IPS-18a (cell line): ENCODE measurements at regions not wholly inside any gene's neighbourhood (a gene's known extent, or its start where the extent isn't known, plus 50 kb on each side); places are given as distances from the start of the nearest gene placed in this dataset.
"Not testable (repeated sequence)": the region's sequence is repeated elsewhere in the genome, so short reads cannot be mapped to it uniquely, and the experiment has no call there.

Experiments
- H3K27ac ChIP-seq: one replicate; pipeline ENCODE4 v1.5.1; 2013; ENCODE audit warnings: low read length
- H3K27me3 ChIP-seq: one replicate; pipeline ENCODE4 v1.6.1; 2013; ENCODE audit warnings: mild to moderate bottlenecking, low read length; ENCODE audit not compliant: control insufficient read depth, insufficient read depth
- H3K36me3 ChIP-seq: one replicate; pipeline ENCODE4 v1.6.1; 2013; ENCODE audit warnings: low read depth, low read length; ENCODE audit not compliant: control insufficient read depth
- H3K4me1 ChIP-seq: one replicate; pipeline ENCODE4 v1.6.1; 2013; ENCODE audit warnings: low read depth, low read length; ENCODE audit not compliant: control insufficient read depth
- H3K4me3 ChIP-seq: one replicate; pipeline ENCODE4 v1.5.1; 2013; ENCODE audit warnings: low read length
- H3K9ac ChIP-seq: one replicate; pipeline ENCODE4 v1.6.1; 2013; ENCODE audit warnings: mild to moderate bottlenecking, low read length, moderate library complexity
- H3K9me3 ChIP-seq: one replicate; pipeline ENCODE4 v1.6.1; 2013; ENCODE audit warnings: low read depth, low read length; ENCODE audit not compliant: control insufficient read depth

DNA sequence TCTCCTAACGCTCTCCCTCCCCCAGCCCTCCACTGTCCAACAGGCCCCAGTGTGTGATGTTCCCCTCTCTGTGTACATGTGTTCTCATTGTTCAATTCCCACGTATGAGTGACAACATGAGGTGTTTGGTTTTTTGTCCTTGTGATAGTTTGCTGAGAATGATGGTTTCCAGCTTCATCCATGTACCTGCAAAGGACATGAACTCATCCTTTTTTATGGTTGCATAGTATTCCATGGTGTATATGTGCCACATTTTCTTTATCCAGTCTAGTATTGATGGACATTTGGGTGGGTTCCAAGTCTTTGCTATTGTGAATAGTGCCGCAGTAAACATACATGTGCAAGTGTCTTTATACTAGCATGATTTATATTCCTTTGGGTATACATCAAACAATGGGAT, 347.4 kb downstream of the MAGEE1 start:
- not testable (repeated sequence) for H3K36me3 ChIP-seq, H3K27me3 ChIP-seq, H3K27ac ChIP-seq, H3K4me1 ChIP-seq, H3K9ac ChIP-seq, H3K4me3 ChIP-seq
- H3K9me3 ChIP-seq, result peaks cover 11% of the 10 kb centered on the region

DNA sequence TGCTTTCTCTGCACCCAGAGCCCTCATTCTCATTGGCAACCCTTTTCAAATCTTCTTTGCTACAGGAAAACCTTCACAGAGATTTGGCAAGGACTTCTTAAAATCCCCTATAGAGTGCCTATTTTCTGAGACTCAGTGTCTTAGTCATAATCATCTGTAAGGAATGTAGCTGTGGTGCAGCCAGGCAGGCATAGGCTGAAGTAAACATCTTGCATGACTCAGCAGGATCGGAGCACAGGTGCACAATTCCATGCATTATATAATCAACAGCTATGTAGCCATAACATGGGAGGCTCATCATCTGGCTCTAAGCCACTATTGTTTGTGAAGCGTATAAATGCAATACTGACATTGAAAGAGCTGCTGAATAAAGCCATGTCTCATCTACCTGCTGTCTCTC, 368.8 kb downstream of the MAGEE1 start:
- Histone ChIP-seq H3K9me3 (peaks cover 26% of the 10 kb centered on the region), H3K4me1 (no peaks in the 10 kb centered on the region), H3K27me3 (no peaks in the 10 kb centered on the region), H3K4me3 (no peak overlapping the region), H3K9ac (no peak overlapping the region), H3K36me3 (no peaks in the 10 kb centered on the region), H3K27ac (no peak overlapping the region)

DNA sequence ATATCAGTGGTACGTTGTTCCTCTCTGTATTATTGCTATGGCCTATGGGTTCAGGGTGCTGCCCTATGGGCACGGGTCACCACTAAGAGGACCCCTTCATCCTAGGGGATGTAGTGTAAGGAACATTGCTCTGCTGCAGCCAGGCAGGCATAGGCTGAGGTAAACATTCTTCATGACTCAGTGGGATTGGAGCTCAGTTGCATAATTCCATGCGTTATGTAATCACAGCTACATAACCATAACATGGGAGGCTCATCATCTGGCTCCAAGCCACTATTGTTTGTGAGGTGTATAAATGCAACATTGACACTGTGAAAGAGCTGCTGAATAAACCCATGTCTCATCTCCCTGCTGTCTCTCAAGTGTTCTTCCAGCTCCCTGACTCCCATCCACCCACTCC, 375.2 kb downstream of the MAGEE1 start:
- H3K27me3 ChIP-seq, result no peaks in the 10 kb centered on the region
- H3K9me3 ChIP-seq, result peaks cover 44% of the 10 kb centered on the region
- no peak overlapping the region for H3K9ac ChIP-seq
- H3K27ac ChIP-seq, result no peak overlapping the region
- H3K4me1 ChIP-seq, result no peaks in the 10 kb centered on the region
- H3K4me3 ChIP-seq, result no peak overlapping the region
- H3K36me3 ChIP-seq, result no peaks in the 10 kb centered on the region

GRCh38 chrX:76815754-76816153, 388.2 kb downstream of the MAGEE1 start:
- H3K9me3 ChIP-seq, result peaks cover 17% of the 10 kb centered on the region
- no peaks in the 10 kb centered on the region for H3K27me3 ChIP-seq
- H3K36me3 ChIP-seq, result no peaks in the 10 kb centered on the region
- no peak overlapping the region for H3K9ac ChIP-seq
- H3K4me3 ChIP-seq, result no peak overlapping the region
- no peaks in the 10 kb centered on the region for H3K4me1 ChIP-seq
- no peak overlapping the region for H3K27ac ChIP-seq

GRCh38 chrX:76817279-76817678, 389.8 kb downstream of the MAGEE1 start:
- H3K27ac ChIP-seq, H3K4me1 ChIP-seq, H3K9ac ChIP-seq, H3K36me3 ChIP-seq, H3K4me3 ChIP-seq, H3K27me3 ChIP-seq: not testable (repeated sequence)
- peaks cover 17% of the 10 kb centered on the region for H3K9me3 ChIP-seq

GRCh38 chrX:76821276-76821675, 393.8 kb downstream of the MAGEE1 start:
- Histone ChIP-seq H3K36me3 (no peaks in the 10 kb centered on the region), H3K9me3 (peaks cover 5% of the 10 kb centered on the region), H3K27ac (no peak overlapping the region), H3K9ac (no peak overlapping the region), H3K4me3 (no peak overlapping the region), H3K27me3 (no peaks in the 10 kb centered on the region), H3K4me1 (no peaks in the 10 kb centered on the region)

GRCh38 chrX:76827672-76828071, 400.2 kb downstream of the MAGEE1 start:
- Histone ChIP-seq H3K9me3 (peaks cover 9% of the 10 kb centered on the region), H3K9ac (no peak overlapping the region), H3K27me3 (no peaks in the 10 kb centered on the region), H3K4me3 (no peak overlapping the region), H3K27ac (no peak overlapping the region), H3K36me3 (no peaks in the 10 kb centered on the region), H3K4me1 (no peaks in the 10 kb centered on the region)

DNA sequence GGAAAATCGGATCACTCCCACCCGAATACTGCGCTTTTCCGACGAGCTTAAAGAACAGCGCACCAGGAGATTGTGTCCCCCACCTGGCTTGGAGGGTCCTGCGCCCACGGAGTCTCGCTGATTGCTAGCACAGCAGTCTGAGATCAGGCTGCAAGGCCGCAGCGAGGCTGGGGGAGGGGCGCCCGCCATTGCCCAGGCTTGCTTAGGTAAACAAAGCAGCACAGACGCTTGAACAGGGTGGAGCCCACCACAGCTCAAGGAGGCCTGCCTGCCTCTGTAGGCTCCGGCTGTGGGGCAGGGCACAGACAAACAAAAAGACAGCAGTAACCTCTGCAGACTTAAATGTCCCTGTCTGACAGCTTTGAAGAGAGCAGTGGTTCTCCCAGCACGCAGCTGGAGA, 413.4 kb downstream of the MAGEE1 start:
- H3K27me3 ChIP-seq, H3K27ac ChIP-seq, H3K4me3 ChIP-seq, H3K4me1 ChIP-seq, H3K36me3 ChIP-seq, H3K9ac ChIP-seq: not testable (repeated sequence)
- peaks cover 22% of the 10 kb centered on the region for H3K9me3 ChIP-seq

GRCh38 chrX:76850851-76851250, 423.3 kb downstream of the MAGEE1 start:
- H3K4me1 ChIP-seq, result no peaks in the 10 kb centered on the region
- no peak overlapping the region for H3K9ac ChIP-seq
- no peak overlapping the region for H3K4me3 ChIP-seq
- H3K27me3 ChIP-seq, result no peaks in the 10 kb centered on the region
- H3K27ac ChIP-seq, result no peak overlapping the region
- H3K9me3 ChIP-seq, result peaks cover 13% of the 10 kb centered on the region
- no peaks in the 10 kb centered on the region for H3K36me3 ChIP-seq

GRCh38 chrX:76862509-76862908, 435.0 kb downstream of the MAGEE1 start:
- H3K4me3 ChIP-seq, result no peak overlapping the region
- no peaks in the 10 kb centered on the region for H3K36me3 ChIP-seq
- H3K27me3 ChIP-seq, result no peaks in the 10 kb centered on the region
- H3K27ac ChIP-seq, result no peak overlapping the region
- no peak overlapping the region for H3K9ac ChIP-seq
- peaks cover 35% of the 10 kb centered on the region for H3K9me3 ChIP-seq
- no peaks in the 10 kb centered on the region for H3K4me1 ChIP-seq

- Histone ChIP-seq H3K27me3 (no peaks in the 10 kb centered on the region), H3K36me3 (no peaks in the 10 kb centered on the region)
These were observed 466.4 kb downstream of the MAGEE1 start for GRCh38 chrX:76893930-76894329.

DNA sequence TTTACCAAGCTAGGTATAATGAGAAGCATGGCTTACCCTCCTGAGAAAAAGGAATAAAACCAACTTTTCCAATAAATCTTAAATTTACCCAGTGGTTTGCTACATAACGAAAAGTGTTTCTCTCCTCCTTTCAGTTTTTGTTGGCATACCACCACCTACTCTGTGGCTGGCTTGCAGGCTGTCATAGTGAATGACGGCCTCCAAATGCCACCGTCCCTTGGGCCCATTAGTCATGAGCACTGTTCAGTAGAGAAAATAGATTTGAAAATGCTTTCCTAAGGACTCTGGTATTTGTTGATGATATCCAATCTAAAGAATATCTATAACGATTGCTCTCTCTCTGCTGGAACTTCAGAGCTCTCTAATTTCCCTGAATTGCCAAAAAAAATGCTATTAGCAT, 488.3 kb downstream of the MAGEE1 start:
- Histone ChIP-seq H3K36me3 (no peaks in the 10 kb centered on the region), H3K4me3 (no peak overlapping the region), H3K27me3 (no peaks in the 10 kb centered on the region), H3K4me1 (no peaks in the 10 kb centered on the region), H3K27ac (no peak overlapping the region), H3K9me3 (peaks cover 21% of the 10 kb centered on the region), H3K9ac (no peak overlapping the region)

More at GRCh38 chrX:76893930-76894329, 466.4 kb downstream of the MAGEE1 start:
- no peaks in the 10 kb centered on the region for H3K4me1 ChIP-seq
- peaks cover 39% of the 10 kb centered on the region for H3K9me3 ChIP-seq
- no peak overlapping the region for H3K27ac ChIP-seq
- no peak overlapping the region for H3K4me3 ChIP-seq
- H3K9ac ChIP-seq, result no peak overlapping the region
